ENCODE measurements at regions not wholly inside any gene's neighbourhood (a gene's known extent, or its start where the extent isn't known, plus 50 kb on each side); places are given as distances from the start of the nearest gene placed in this dataset.

DNA sequence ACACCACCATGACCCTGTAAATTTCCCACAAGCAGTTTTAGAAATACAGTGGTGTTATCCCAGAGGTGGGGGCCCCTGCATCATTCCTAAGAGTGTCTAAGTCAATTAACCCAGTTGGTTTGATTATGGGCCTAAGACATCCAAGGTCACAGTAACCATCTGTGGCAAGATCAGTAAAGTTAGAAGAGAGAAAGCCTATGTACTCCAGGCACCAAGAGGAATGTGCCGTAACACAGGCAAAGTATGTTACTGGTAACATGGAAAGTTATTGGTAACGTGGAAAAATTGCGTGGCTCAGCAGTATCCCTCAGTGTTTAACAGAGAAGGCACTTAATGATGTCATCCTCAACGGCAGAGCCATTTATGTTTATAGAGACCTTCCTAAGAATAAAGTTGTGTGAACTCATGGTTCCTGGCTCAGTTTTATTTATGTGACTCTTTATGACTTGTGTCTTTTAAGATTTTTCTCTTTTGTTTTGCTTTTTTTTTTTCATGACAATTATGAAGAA is 144.1 kb upstream of the RASGRP1 start (continued):
- TF ChIP-seq JAZF1 (CRISPR knock-in tag; IDR thresholded peaks at IDR 0.05) = no peak
- TF ChIP-seq, protein P1, sequence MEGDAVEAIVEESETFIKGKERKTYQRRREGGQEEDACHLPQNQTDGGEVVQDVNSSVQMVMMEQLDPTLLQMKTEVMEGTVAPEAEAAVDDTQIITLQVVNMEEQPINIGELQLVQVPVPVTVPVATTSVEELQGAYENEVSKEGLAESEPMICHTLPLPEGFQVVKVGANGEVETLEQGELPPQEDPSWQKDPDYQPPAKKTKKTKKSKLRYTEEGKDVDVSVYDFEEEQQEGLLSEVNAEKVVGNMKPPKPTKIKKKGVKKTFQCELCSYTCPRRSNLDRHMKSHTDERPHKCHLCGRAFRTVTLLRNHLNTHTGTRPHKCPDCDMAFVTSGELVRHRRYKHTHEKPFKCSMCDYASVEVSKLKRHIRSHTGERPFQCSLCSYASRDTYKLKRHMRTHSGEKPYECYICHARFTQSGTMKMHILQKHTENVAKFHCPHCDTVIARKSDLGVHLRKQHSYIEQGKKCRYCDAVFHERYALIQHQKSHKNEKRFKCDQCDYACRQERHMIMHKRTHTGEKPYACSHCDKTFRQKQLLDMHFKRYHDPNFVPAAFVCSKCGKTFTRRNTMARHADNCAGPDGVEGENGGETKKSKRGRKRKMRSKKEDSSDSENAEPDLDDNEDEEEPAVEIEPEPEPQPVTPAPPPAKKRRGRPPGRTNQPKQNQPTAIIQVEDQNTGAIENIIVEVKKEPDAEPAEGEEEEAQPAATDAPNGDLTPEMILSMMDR (IDR thresholded peaks at IDR 0.05) = no peak
- no peak for TF ChIP-seq GRHL2 (CRISPR knock-in tag; IDR thresholded peaks at IDR 0.05; ENCODE audit: insufficient replicate concordance, severe bottlenecking)
- TF ChIP-seq SP1 (CRISPR knock-in tag; conservative IDR thresholded peaks at IDR 0.05) = no peak
- TF ChIP-seq, protein P2, sequence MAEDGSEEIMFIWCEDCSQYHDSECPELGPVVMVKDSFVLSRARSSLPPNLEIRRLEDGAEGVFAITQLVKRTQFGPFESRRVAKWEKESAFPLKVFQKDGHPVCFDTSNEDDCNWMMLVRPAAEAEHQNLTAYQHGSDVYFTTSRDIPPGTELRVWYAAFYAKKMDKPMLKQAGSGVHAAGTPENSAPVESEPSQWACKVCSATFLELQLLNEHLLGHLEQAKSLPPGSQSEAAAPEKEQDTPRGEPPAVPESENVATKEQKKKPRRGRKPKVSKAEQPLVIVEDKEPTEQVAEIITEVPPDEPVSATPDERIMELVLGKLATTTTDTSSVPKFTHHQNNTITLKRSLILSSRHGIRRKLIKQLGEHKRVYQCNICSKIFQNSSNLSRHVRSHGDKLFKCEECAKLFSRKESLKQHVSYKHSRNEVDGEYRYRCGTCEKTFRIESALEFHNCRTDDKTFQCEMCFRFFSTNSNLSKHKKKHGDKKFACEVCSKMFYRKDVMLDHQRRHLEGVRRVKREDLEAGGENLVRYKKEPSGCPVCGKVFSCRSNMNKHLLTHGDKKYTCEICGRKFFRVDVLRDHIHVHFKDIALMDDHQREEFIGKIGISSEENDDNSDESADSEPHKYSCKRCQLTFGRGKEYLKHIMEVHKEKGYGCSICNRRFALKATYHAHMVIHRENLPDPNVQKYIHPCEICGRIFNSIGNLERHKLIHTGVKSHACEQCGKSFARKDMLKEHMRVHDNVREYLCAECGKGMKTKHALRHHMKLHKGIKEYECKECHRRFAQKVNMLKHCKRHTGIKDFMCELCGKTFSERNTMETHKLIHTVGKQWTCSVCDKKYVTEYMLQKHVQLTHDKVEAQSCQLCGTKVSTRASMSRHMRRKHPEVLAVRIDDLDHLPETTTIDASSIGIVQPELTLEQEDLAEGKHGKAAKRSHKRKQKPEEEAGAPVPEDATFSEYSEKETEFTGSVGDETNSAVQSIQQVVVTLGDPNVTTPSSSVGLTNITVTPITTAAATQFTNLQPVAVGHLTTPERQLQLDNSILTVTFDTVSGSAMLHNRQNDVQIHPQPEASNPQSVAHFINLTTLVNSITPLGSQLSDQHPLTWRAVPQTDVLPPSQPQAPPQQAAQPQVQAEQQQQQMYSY (CRISPR knock-in tag; IDR thresholded peaks at IDR 0.05) = no peak
- TF ChIP-seq GABPB1 (CRISPR knock-in tag; IDR thresholded peaks at IDR 0.05) = no peak

DNA sequence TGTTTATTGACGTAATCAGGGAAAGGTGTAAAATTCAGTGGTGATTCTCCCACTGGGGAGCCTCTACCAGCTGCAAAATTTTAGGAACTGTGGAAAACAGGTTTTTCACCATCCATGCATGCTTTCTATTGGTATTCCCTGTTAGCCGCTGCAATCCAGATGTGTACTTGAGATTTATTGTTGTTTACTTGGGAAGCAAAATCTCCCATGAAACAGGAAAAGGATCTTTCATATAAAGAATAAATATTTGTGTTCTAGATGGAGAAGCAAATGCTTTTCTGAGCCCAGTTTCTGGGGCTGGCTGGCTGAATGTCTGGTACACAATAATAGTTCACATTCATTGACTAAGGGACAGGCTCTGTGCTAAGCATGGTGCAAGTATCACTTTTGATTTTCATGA is 144.6 kb upstream of the RASGRP1 start:
- Mint-ChIP-seq H3K36me3 (no peaks in the 10 kb centered on the region), H3K27me3 (ENCODE audit: low read depth) (no peaks in the 10 kb centered on the region; the same call in 1 of the 2 replicates), H3K4me3 (no peak overlapping the region), H3K27ac (peak overlapping the region; percentile 77; the same call in 1 of the 2 replicates), H3K4me1 (peaks cover 43% of the 10 kb centered on the region), H3K9me3 (no peaks in the 10 kb centered on the region)
- ChIA-PET POLR2A (no interaction called here), CTCF (interaction anchor here (0.7 kb wide), 1 partner anchor 146 kb away, joined by 3 read pairs; no protein-coding TSS in a partner anchor)
- DNase-seq (ENCODE audit: low spot score) (no peak), ATAC-seq (no peak)
- TF ChIP-seq NR3C1 (CRISPR knock-in tag; conservative IDR thresholded peaks at IDR 0.05; ENCODE audit: low read depth) (no peak), MXD4 (CRISPR knock-in tag; IDR thresholded peaks at IDR 0.05; ENCODE audit: borderline replicate concordance) (no peak), JUN (CRISPR knock-in tag; IDR thresholded peaks at IDR 0.05) (no peak), ZBTB21 (CRISPR knock-in tag; IDR thresholded peaks at IDR 0.05; ENCODE audit: borderline replicate concordance) (no peak), SMAD4 (CRISPR knock-in tag; IDR thresholded peaks at IDR 0.05) (no peak), GTF2I (CRISPR knock-in tag; conservative IDR thresholded peaks at IDR 0.05) (no peak), ZNF317 (CRISPR knock-in tag; IDR thresholded peaks at IDR 0.05; ENCODE audit: borderline replicate concordance, low read depth) (no peak), HMGA2 (CRISPR knock-in tag; IDR thresholded peaks at IDR 0.05) (no peak)
- TF ChIP-seq, protein P3, sequence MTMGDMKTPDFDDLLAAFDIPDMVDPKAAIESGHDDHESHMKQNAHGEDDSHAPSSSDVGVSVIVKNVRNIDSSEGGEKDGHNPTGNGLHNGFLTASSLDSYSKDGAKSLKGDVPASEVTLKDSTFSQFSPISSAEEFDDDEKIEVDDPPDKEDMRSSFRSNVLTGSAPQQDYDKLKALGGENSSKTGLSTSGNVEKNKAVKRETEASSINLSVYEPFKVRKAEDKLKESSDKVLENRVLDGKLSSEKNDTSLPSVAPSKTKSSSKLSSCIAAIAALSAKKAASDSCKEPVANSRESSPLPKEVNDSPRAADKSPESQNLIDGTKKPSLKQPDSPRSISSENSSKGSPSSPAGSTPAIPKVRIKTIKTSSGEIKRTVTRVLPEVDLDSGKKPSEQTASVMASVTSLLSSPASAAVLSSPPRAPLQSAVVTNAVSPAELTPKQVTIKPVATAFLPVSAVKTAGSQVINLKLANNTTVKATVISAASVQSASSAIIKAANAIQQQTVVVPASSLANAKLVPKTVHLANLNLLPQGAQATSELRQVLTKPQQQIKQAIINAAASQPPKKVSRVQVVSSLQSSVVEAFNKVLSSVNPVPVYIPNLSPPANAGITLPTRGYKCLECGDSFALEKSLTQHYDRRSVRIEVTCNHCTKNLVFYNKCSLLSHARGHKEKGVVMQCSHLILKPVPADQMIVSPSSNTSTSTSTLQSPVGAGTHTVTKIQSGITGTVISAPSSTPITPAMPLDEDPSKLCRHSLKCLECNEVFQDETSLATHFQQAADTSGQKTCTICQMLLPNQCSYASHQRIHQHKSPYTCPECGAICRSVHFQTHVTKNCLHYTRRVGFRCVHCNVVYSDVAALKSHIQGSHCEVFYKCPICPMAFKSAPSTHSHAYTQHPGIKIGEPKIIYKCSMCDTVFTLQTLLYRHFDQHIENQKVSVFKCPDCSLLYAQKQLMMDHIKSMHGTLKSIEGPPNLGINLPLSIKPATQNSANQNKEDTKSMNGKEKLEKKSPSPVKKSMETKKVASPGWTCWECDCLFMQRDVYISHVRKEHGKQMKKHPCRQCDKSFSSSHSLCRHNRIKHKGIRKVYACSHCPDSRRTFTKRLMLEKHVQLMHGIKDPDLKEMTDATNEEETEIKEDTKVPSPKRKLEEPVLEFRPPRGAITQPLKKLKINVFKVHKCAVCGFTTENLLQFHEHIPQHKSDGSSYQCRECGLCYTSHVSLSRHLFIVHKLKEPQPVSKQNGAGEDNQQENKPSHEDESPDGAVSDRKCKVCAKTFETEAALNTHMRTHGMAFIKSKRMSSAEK (CRISPR knock-in tag; IDR thresholded peaks at IDR 0.05; ENCODE audit: borderline replicate concordance) = no peak
- TF ChIP-seq, protein P4, sequence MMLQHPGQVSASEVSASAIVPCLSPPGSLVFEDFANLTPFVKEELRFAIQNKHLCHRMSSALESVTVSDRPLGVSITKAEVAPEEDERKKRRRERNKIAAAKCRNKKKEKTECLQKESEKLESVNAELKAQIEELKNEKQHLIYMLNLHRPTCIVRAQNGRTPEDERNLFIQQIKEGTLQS (CRISPR knock-in tag; conservative IDR thresholded peaks at IDR 0.05) = no peak
- TF ChIP-seq, protein P5, sequence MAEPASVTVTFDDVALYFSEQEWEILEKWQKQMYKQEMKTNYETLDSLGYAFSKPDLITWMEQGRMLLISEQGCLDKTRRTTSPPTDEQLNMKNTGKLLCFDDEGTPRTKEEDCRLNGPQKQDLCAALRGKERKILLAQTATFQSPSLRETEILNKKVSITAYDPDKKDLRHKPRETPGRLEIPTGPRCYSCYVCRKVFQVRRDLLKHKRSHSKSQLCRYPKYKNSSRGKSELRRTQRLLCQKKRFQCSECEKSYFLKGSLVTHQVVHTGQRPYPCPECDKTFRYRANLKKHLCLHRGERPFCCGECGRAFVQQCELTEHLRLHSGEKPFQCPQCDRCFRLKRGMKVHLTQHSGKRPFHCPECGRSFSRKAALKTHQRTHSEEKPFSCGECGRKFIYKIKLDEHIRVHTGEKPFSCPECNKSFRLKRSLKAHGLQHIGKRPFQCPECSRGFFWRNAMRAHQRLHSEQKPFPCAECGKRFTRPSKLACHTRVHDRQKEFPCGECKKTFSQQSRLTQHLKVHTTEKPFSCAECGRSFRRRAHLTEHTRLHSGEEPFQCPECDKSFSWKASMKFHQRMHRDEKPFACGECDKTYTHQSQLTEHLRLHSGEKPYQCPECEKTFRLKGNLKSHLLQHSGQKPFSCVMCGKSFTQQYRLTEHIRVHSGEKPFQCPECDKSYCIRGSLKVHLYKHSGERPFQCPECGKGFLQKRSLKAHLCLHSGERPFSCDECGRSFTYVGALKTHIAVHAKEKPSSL (CRISPR knock-in tag; conservative IDR thresholded peaks at IDR 0.05) = no peak
- TF ChIP-seq, protein P1 (IDR thresholded peaks at IDR 0.05) = no peak
- TF ChIP-seq, protein P6, sequence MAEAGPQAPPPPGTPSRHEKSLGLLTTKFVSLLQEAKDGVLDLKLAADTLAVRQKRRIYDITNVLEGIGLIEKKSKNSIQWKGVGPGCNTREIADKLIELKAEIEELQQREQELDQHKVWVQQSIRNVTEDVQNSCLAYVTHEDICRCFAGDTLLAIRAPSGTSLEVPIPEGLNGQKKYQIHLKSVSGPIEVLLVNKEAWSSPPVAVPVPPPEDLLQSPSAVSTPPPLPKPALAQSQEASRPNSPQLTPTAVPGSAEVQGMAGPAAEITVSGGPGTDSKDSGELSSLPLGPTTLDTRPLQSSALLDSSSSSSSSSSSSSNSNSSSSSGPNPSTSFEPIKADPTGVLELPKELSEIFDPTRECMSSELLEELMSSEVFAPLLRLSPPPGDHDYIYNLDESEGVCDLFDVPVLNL (CRISPR knock-in tag; IDR thresholded peaks at IDR 0.05; ENCODE audit: borderline replicate concordance, low read depth) = no peak
